ENCODE measurements at regions not wholly inside any gene's neighbourhood (a gene's known extent, or its start where the extent isn't known, plus 50 kb on each side); places are given as distances from the start of the nearest gene placed in this dataset.
A peak's percentile ranks its signal among the peaks of the same experiment; 100 is the strongest.

DNA sequence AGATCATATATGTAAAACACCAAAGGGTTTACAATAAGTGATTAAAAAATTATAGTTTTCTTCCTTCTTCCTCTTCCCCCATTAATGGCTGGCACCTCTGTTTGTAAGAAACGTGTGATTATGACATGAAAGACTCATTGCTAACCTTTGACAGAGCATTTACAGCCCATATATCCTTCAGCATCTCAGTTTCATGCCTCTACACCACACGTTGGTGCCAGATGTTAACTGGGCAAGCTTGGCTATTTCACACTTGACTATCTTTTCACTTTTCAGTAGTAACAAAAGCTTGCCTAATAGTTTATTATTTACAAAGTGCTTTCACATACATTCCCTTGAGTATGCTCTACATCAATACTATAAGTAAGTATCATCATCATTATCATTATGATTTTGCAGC lies 65.3 kb upstream of the C1QTNF7 start:
- DNase-seq (no peak), ATAC-seq (no peak)
- Mint-ChIP-seq H3K4me3 (no peak overlapping the region), H3K27me3 (peaks cover 3% of the 10 kb centered on the region), H3K27ac (no peak overlapping the region), H3K4me1 (peaks cover 11% of the 10 kb centered on the region), H3K36me3 (ENCODE audit: low read depth) (no peaks in the 10 kb centered on the region), H3K9me3 (peaks cover 4% of the 10 kb centered on the region)

DNA sequence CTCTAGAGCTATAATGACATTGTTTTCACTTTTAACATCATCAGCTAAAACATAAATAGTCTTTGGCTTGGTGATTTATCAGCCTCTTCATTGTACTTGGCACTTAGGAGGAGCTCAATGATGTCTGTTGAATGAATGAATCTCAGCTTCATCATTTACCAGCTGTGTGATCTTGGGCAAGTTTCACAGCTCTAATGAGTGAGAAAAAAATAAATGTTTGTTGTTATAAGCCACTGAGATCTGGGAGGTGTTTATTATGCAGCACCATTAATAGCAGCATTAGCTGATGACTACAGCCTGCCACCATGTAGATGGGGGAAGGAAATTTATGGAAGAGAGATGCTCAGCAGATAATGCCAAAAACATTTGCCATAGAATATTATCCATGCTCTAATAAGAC lies 63.6 kb upstream of the C1QTNF7 start:
- Mint-ChIP-seq H3K27me3 (peaks cover 3% of the 10 kb centered on the region), H3K27ac (no peak overlapping the region), H3K36me3 (ENCODE audit: low read depth) (no peaks in the 10 kb centered on the region), H3K4me1 (peaks cover 24% of the 10 kb centered on the region), H3K4me3 (no peak overlapping the region), H3K9me3 (peaks cover 4% of the 10 kb centered on the region)
- DNase-seq (no peak), ATAC-seq (no peak)

DNA sequence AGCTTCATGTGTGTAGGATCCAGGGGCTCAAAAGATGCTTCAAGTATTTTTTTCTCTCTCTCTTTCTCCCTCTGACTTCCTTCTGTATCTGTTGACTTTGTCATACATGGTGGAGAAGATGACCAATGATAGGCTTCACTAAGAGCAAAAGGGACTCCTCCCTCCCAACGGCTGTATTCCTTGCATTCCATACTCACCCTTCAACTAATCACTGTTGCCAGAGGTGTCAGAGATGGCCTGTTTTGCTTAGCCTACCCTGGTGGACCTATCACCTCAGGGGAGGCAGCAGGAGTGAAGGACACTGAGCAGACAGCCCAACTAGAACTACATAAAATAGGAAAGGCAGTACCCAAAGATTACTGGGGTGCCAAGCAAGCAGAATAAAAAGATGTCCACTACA lies 62.2 kb upstream of the C1QTNF7 start:
- no peak overlapping the region for H3K4me3 Mint-ChIP-seq
- H3K4me1 Mint-ChIP-seq: peaks cover 26% of the 10 kb centered on the region
- H3K36me3 Mint-ChIP-seq (ENCODE audit: low read depth): no peaks in the 10 kb centered on the region
- H3K27me3 Mint-ChIP-seq: peaks cover 3% of the 10 kb centered on the region
- no peak overlapping the region for H3K27ac Mint-ChIP-seq
- no peak for DNase-seq
- ATAC-seq: no peak
- peaks cover 4% of the 10 kb centered on the region for H3K9me3 Mint-ChIP-seq

DNA sequence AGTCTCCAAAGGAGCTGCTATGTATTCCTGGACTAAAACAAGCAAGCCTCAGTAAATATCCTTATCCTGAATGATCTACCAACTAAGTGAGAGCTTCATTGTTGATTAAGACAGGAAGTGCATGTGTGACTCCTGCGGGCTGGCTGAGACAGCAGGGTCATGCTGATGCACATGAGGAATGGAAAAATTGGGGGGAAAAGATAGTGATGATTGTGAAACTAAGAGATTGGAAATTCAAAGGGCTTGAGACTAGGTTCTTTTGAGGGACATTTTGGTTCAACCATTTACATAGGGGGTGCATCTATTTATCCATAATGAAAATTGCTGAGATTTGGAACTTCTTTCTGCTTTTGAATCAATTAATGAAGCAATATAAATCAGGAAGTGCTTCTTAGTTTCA lies 61.1 kb upstream of the C1QTNF7 start:
- Mint-ChIP-seq H3K36me3 (ENCODE audit: low read depth) (no peaks in the 10 kb centered on the region), H3K4me1 (peaks cover 26% of the 10 kb centered on the region), H3K27me3 (peaks cover 3% of the 10 kb centered on the region), H3K27ac (peak overlapping the region; percentile 5), H3K4me3 (no peak overlapping the region), H3K9me3 (peaks cover 4% of the 10 kb centered on the region)
- ATAC-seq (peak; percentile 71), DNase-seq (no peak)

DNA sequence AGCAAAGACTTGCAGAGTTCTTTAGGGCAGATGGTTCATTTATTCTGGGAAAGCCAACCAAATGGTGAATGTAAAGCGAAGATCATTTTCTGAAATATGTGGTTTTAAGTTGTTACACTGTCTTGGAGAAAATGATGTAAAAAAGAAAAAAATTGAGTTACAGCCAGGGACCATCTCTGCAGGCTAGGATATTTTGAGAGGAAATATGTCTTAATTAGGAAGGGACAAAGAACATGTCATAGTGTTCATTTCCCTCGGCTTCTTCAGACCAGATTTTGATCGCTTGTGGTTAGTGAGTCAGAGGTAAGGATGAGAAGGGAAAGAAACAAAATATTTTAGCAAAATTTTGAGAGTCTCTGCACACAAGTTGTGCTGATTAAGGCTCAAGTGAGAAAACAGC lies 59.0 kb upstream of the C1QTNF7 start:
- H3K4me3 Mint-ChIP-seq: no peak overlapping the region
- no peaks in the 10 kb centered on the region for H3K27me3 Mint-ChIP-seq
- no peaks in the 10 kb centered on the region for H3K36me3 Mint-ChIP-seq (ENCODE audit: low read depth)
- DNase-seq (no peak), ATAC-seq (peak; percentile 62)
- peaks cover 30% of the 10 kb centered on the region for H3K4me1 Mint-ChIP-seq
- peaks cover 4% of the 10 kb centered on the region for H3K9me3 Mint-ChIP-seq
- H3K27ac Mint-ChIP-seq: no peak overlapping the region

DNA sequence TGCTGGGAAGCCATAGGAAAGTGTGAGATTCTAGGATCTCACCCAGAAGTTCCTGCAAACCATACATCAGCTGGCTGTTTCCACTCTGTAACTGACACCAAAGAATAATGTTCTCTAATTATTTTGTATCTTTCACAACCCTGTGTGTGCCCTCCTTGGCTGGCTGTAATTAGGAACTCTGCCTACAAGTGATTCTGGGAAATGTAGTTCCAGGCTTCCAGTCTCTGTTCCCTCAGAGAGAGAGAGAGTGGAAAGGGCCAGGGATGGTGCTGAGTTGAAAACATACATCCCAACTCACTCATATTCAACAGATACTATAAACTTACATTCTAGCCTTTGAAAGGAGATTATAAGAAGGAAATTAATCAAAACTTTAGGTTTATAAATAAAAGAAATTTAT lies 57.5 kb upstream of the C1QTNF7 start:
- Mint-ChIP-seq H3K4me1 (peaks cover 34% of the 10 kb centered on the region), H3K36me3 (ENCODE audit: low read depth) (no peaks in the 10 kb centered on the region), H3K27me3 (no peaks in the 10 kb centered on the region), H3K4me3 (no peak overlapping the region), H3K27ac (no peak overlapping the region), H3K9me3 (peaks cover 4% of the 10 kb centered on the region)
- DNase-seq (no peak), ATAC-seq (no peak)

DNA sequence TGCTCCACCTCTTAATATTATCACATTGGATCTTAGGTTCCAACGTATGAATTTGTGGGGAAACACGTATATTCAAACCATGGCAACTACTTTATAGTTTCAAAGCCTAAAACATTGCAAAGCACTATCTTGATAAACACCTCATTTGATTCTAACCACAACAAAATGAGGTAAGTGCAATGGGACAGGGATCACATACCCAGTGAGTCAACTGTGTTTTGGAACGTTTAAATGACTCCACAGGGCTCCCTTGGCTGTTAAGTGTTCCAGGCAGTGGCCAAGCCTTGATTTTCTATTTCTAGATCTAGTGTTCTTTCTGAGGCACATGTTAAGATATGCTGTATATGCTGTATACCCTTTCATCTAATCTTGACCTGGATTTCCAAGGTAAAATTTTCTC lies 54.5 kb upstream of the C1QTNF7 start:
- ATAC-seq (peak; percentile 68), DNase-seq (no peak)
- Mint-ChIP-seq H3K27me3 (no peaks in the 10 kb centered on the region), H3K9me3 (no peaks in the 10 kb centered on the region), H3K4me1 (peaks cover 44% of the 10 kb centered on the region), H3K27ac (no peak overlapping the region), H3K36me3 (ENCODE audit: low read depth) (no peaks in the 10 kb centered on the region), H3K4me3 (no peak overlapping the region)

DNA sequence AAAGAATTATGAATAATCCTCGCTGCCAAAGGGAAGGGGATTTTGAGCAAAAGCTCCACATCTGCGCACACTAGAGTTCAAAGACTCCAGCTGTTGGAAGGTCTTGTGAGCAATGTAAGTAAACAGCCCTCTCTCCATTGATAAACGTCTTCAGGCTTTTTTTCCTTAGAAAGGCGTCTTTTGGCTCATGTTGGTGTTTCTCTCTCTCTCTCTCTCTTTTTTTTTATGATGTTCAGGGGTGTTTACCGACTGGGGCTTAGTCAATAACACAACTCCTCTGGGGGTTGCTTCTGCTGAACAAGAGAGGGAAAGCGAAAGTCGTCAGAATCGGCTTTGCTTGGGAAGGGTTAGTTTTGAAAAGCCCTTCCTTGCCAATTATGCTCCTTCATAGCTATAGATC lies 53.2 kb upstream of the C1QTNF7 start:
- DNase-seq: no peak
- no peaks in the 10 kb centered on the region for H3K27me3 Mint-ChIP-seq
- no peak overlapping the region for H3K4me3 Mint-ChIP-seq
- no peaks in the 10 kb centered on the region for H3K36me3 Mint-ChIP-seq (ENCODE audit: low read depth)
- ATAC-seq: no peak
- H3K4me1 Mint-ChIP-seq: peaks cover 36% of the 10 kb centered on the region
- H3K27ac Mint-ChIP-seq: no peak overlapping the region
- no peaks in the 10 kb centered on the region for H3K9me3 Mint-ChIP-seq

DNA sequence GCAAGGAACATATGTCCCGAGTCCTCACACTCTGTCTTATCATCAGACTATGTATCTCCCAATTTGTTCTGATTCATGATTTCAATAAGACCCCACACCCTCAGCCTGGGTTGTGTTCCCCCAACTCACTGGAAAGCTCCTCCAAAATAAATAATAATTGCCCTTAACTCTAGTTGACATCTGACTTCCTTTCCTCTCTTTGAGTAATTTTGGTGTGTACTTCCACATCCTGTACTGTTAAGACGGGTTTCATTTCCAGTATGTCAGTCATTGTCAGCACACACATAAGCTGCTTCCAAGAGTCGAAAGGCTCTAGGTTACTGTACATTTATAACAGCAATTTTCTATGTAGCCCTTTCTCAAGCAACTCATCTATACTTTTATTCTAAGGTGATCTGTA lies 52.2 kb upstream of the C1QTNF7 start:
- Mint-ChIP-seq H3K36me3 (ENCODE audit: low read depth) (no peaks in the 10 kb centered on the region), H3K4me1 (peaks cover 36% of the 10 kb centered on the region), H3K4me3 (no peak overlapping the region), H3K9me3 (no peaks in the 10 kb centered on the region), H3K27ac (no peak overlapping the region), H3K27me3 (no peaks in the 10 kb centered on the region)
- DNase-seq: no peak
- ATAC-seq: peak; percentile 56

DNA sequence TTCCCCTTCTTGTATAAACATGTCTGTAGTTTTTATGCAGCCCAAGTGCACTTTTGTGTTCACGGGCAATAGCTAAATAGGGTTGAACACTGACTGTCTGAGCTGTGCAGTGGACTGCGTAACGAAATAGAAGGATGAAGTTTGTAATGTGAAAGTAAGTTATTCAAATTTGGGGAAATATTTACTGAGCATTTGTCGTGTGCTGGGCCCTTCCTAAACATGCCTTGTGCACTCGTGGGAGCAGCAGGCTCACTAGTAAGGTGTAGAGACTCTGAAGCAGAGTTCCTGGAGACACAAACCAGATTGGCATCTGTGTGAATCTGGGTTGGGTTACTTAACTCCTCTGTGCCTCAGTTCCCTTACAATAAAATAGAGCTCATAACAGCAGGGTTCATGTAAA lies 51.7 kb upstream of the C1QTNF7 start:
- Mint-ChIP-seq H3K36me3 (ENCODE audit: low read depth) (no peaks in the 10 kb centered on the region), H3K4me1 (peaks cover 36% of the 10 kb centered on the region), H3K27me3 (no peaks in the 10 kb centered on the region), H3K9me3 (no peaks in the 10 kb centered on the region), H3K27ac (no peak overlapping the region), H3K4me3 (no peak overlapping the region)
- ATAC-seq (no peak), DNase-seq (no peak)

DNA sequence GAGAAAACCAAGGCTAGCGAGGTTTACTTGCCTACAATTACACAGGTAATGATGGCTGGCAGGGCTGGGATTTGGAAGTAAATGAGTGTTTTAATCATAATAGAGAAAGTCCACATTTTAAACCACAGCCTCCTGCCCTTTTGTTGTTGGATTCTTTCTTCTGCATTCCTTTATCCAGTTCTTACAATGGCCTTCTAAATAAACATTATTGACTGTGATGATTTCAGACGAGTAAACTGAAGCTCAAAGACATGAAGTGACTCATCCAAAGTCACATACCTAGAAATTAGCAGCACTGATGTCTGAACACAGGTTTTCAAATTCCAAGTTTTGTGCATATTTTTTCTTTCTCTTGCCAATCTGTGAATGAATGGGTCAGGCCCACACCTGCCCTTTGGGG lies 51.2 kb upstream of the C1QTNF7 start:
- Mint-ChIP-seq H3K27ac (peak overlapping the region; percentile 44), H3K4me3 (no peak overlapping the region), H3K27me3 (no peaks in the 10 kb centered on the region), H3K36me3 (ENCODE audit: low read depth) (no peaks in the 10 kb centered on the region), H3K9me3 (no peaks in the 10 kb centered on the region), H3K4me1 (peaks cover 36% of the 10 kb centered on the region)
- DNase-seq: no peak
- ATAC-seq: no peak
